ENCODE measurements at regions not wholly inside any gene's neighbourhood (a gene's known extent, or its start where the extent isn't known, plus 50 kb on each side); places are given as distances from the start of the nearest gene placed in this dataset.

GRCh38 chr21:25326181-25326580, 281.1 kb downstream of the MRPL39 start:
- Histone ChIP-seq H3K4me3 (ENCODE audit: low read depth, low read length) (no peak overlapping the region), H3K27me3 (ENCODE audit: insufficient read depth, low read depth, severe bottlenecking) (no peaks in the 10 kb centered on the region)
- no peak for TF ChIP-seq CTCF (IDR thresholded peaks at IDR 0.05; ENCODE audit: low read depth, low read length)

GRCh38 chr21:25324666-25325065, 282.6 kb downstream of the MRPL39 start:
- H3K9me3 ChIP-seq (ENCODE audit: severe bottlenecking): no peaks in the 10 kb centered on the region
- no peak for DNase-seq
- TF ChIP-seq CTCF (IDR thresholded peaks at IDR 0.05; ENCODE audit: low read depth, low read length): no peak

More at GRCh38 chr21:25326181-25326580, 281.1 kb downstream of the MRPL39 start:
- Histone ChIP-seq H3K36me3 (no peaks in the 10 kb centered on the region), H3K27ac (no peak overlapping the region), H3K9me3 (ENCODE audit: severe bottlenecking) (no peaks in the 10 kb centered on the region)
- DNase-seq: no peak

GRCh38 chr21:25323356-25323949, 283.8 kb downstream of the MRPL39 start:
- Histone ChIP-seq H3K27me3 (ENCODE audit: insufficient read depth, low read depth, severe bottlenecking) (no peaks in the 10 kb centered on the region), H3K36me3 (no peaks in the 10 kb centered on the region), H3K9me3 (ENCODE audit: severe bottlenecking) (no peaks in the 10 kb centered on the region), H3K27ac (no peak overlapping the region), H3K4me3 (ENCODE audit: low read depth, low read length) (no peak overlapping the region)
- DNase-seq: no peak
- TF ChIP-seq CTCF (IDR thresholded peaks at IDR 0.05; ENCODE audit: low read depth, low read length): no peak

More at GRCh38 chr21:25324666-25325065, 282.6 kb downstream of the MRPL39 start:
- Histone ChIP-seq H3K27me3 (ENCODE audit: insufficient read depth, low read depth, severe bottlenecking) (no peaks in the 10 kb centered on the region), H3K27ac (no peak overlapping the region), H3K4me3 (ENCODE audit: low read depth, low read length) (no peak overlapping the region), H3K36me3 (no peaks in the 10 kb centered on the region)

- H3K36me3 ChIP-seq: no peaks in the 10 kb centered on the region
- no peak for DNase-seq
- no peak overlapping the region for H3K27ac ChIP-seq
- H3K4me3 ChIP-seq (ENCODE audit: low read depth, low read length): no peak overlapping the region
- no peak for TF ChIP-seq CTCF (IDR thresholded peaks at IDR 0.05; ENCODE audit: low read depth, low read length)
- H3K9me3 ChIP-seq (ENCODE audit: severe bottlenecking): peaks cover under 1% of the 10 kb centered on the region
- no peaks in the 10 kb centered on the region for H3K27me3 ChIP-seq (ENCODE audit: insufficient read depth, low read depth, severe bottlenecking)
Observed at GRCh38 chr21:25314247-25314646, 293.0 kb downstream of the MRPL39 start.

GRCh38 chr21:25313829-25314228, 293.5 kb downstream of the MRPL39 start:
- peaks cover 5% of the 10 kb centered on the region for H3K9me3 ChIP-seq (ENCODE audit: severe bottlenecking)
- no peak overlapping the region for H3K27ac ChIP-seq
- H3K4me3 ChIP-seq (ENCODE audit: low read depth, low read length): no peak overlapping the region
- H3K36me3 ChIP-seq: no peaks in the 10 kb centered on the region
- DNase-seq: no peak
- H3K27me3 ChIP-seq (ENCODE audit: insufficient read depth, low read depth, severe bottlenecking): no peaks in the 10 kb centered on the region
- TF ChIP-seq CTCF (IDR thresholded peaks at IDR 0.05; ENCODE audit: low read depth, low read length): peak; percentile 43

- no peak overlapping the region for H3K27ac ChIP-seq
- H3K9me3 ChIP-seq (ENCODE audit: severe bottlenecking): peaks cover 5% of the 10 kb centered on the region
- H3K27me3 ChIP-seq (ENCODE audit: insufficient read depth, low read depth, severe bottlenecking): no peaks in the 10 kb centered on the region
- no peak overlapping the region for H3K4me3 ChIP-seq (ENCODE audit: low read depth, low read length)
- no peak for TF ChIP-seq CTCF (IDR thresholded peaks at IDR 0.05; ENCODE audit: low read depth, low read length)
- no peaks in the 10 kb centered on the region for H3K36me3 ChIP-seq
- DNase-seq: no peak
Observed at GRCh38 chr21:25307489-25307888, 299.8 kb downstream of the MRPL39 start.

Data from WERI-Rb-1 (cell line).